Tibial nerve (tissue), 3 donors: ENCODE measurements at regions not wholly inside any gene's neighbourhood (a gene's known extent, or its start where the extent isn't known, plus 50 kb on each side); places are given as distances from the start of the nearest gene placed in this dataset.

Experiments used
- POLR2A ChIP-seq, 2 donors: fragments of 450-650 bp; IDR thresholded peaks; one replicate each; pipeline ENCODE4 v1.6.1; 2017; ENCODE audit warnings: antibody characterized with exemption in 2 of 2, mild to moderate bottlenecking in 2 of 2, moderate library complexity in 2 of 2
- TF ChIP-seq, protein P1 (sequence below), 5 experiments: fragments of 200-600 bp in 3 of 5; fragments of 450-650 bp in 2 of 5; sonication (generic) in 3 of 5; IDR thresholded peaks; one replicate each; pipeline ENCODE4 v1.5.1; 2016 to 2019; ENCODE audit warnings: antibody characterized with exemption in 5 of 5, mild to moderate bottlenecking in 3 of 5, moderate library complexity in 2 of 5

GRCh38 chr22:27242917-27243589 lies 558.5 kb downstream of the MN1 start:
- TF ChIP-seq, protein P1, sequence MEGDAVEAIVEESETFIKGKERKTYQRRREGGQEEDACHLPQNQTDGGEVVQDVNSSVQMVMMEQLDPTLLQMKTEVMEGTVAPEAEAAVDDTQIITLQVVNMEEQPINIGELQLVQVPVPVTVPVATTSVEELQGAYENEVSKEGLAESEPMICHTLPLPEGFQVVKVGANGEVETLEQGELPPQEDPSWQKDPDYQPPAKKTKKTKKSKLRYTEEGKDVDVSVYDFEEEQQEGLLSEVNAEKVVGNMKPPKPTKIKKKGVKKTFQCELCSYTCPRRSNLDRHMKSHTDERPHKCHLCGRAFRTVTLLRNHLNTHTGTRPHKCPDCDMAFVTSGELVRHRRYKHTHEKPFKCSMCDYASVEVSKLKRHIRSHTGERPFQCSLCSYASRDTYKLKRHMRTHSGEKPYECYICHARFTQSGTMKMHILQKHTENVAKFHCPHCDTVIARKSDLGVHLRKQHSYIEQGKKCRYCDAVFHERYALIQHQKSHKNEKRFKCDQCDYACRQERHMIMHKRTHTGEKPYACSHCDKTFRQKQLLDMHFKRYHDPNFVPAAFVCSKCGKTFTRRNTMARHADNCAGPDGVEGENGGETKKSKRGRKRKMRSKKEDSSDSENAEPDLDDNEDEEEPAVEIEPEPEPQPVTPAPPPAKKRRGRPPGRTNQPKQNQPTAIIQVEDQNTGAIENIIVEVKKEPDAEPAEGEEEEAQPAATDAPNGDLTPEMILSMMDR (IDR thresholded peaks at IDR 0.05): no peak
- no peak for TF ChIP-seq POLR2A (IDR thresholded peaks at IDR 0.05)
